Calu3 (cell line): ENCODE measurements at regions not wholly inside any gene's neighbourhood (a gene's known extent, or its start where the extent isn't known, plus 50 kb on each side); places are given as distances from the start of the nearest gene placed in this dataset.

ENCODE experiments used
- BruUV-seq: library from RNA; stranded (reverse); fragments of 400-500 nt; replicated peaks from 2 replicates; lab custom pipeline; 2021; lab: Mats Ljungman, UMichigan
- CTCF ChIA-PET: fragments of 300-600 bp; sonication (Branson Sonifier 250); formaldehyde crosslinking; loops from one replicate; lab custom pipeline; 2022; ENCODE audit warnings: antibody characterized with exemption; lab: Charles Lee
- DNase-seq: peaks from one replicate; pipeline ENCODE4 v3.0.0; 2022
- H3K27ac Mint-ChIP-seq: one replicate; pipeline ENCODE4 v1.8.0; 2022; ENCODE audit warnings: mixed read lengths; ENCODE audit not compliant: unreplicated experiment
- H3K27me3 Mint-ChIP-seq: one replicate; pipeline ENCODE4 v1.8.0; 2022; ENCODE audit warnings: mixed read lengths; ENCODE audit not compliant: unreplicated experiment
- H3K36me3 Mint-ChIP-seq: one replicate; pipeline ENCODE4 v1.8.0; 2022; ENCODE audit warnings: mild to moderate bottlenecking, moderate library complexity, mixed read lengths; ENCODE audit not compliant: insufficient read depth, unreplicated experiment
- H3K4me1 Mint-ChIP-seq: one replicate; pipeline ENCODE4 v1.8.0; 2022; ENCODE audit warnings: mild to moderate bottlenecking, low read depth, mixed read lengths; ENCODE audit not compliant: unreplicated experiment
- H3K4me3 Mint-ChIP-seq: one replicate; pipeline ENCODE4 v1.8.0; 2022; ENCODE audit warnings: mild to moderate bottlenecking, low read depth, moderate library complexity, mixed read lengths; ENCODE audit not compliant: unreplicated experiment
- H3K9me3 Mint-ChIP-seq: one replicate; pipeline ENCODE4 v1.8.0; 2022; ENCODE audit warnings: low read depth, mixed read lengths; ENCODE audit not compliant: unreplicated experiment
- intact Hi-C: fragments of 100-400 bp; cut with micrococcal nuclease; formaldehyde crosslinking; loops from one replicate; pipeline ENCODE4 v1.10.0; 2022; ENCODE audit not compliant: unreplicated experiment
- TF ChIP-seq, protein P1 (sequence below): fragments of 200-600 bp; IDR thresholded peaks from one replicate; pipeline ENCODE4 v1.8.0; 2022; ENCODE audit warnings: antibody characterized with exemption; ENCODE audit not compliant: unreplicated experiment

- H3K27me3 Mint-ChIP-seq: no peaks in the 10 kb centered on the region
- no TSS peak for BruUV-seq
- TF ChIP-seq, protein P1, sequence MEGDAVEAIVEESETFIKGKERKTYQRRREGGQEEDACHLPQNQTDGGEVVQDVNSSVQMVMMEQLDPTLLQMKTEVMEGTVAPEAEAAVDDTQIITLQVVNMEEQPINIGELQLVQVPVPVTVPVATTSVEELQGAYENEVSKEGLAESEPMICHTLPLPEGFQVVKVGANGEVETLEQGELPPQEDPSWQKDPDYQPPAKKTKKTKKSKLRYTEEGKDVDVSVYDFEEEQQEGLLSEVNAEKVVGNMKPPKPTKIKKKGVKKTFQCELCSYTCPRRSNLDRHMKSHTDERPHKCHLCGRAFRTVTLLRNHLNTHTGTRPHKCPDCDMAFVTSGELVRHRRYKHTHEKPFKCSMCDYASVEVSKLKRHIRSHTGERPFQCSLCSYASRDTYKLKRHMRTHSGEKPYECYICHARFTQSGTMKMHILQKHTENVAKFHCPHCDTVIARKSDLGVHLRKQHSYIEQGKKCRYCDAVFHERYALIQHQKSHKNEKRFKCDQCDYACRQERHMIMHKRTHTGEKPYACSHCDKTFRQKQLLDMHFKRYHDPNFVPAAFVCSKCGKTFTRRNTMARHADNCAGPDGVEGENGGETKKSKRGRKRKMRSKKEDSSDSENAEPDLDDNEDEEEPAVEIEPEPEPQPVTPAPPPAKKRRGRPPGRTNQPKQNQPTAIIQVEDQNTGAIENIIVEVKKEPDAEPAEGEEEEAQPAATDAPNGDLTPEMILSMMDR: no peak
- no peak overlapping the region for H3K4me3 Mint-ChIP-seq
- CTCF ChIA-PET: no interaction called here
- H3K9me3 Mint-ChIP-seq: no peaks in the 10 kb centered on the region
- no peaks in the 10 kb centered on the region for H3K36me3 Mint-ChIP-seq
- no peak for DNase-seq
- no peak overlapping the region for H3K27ac Mint-ChIP-seq
- intact Hi-C loops: no loop called here
- no peaks in the 10 kb centered on the region for H3K4me1 Mint-ChIP-seq
These were observed 282.4 kb downstream of the HLX start for GRCh38 chr1:221161571-221162041.

DNA sequence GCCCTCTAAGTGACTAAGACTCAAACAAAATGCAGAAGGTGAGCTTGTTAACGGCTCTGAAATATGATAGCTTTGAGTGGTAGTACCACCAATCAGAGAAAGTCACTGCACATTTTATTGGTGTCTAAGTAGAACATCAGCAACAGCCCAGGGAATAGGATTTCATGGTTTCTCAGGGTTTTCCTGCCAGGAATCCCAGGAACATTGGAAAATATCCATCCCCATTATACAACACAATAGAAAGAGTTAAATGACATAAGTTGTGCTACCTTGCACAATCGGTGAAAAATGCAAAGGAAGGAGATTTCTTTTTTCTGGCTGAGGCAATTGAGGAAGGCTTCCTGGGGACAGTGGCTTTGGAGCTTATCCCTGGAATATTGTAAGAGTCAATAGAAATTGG lies 283.1 kb downstream of the HLX start:
- no peak overlapping the region for H3K27ac Mint-ChIP-seq
- no peaks in the 10 kb centered on the region for H3K27me3 Mint-ChIP-seq
- TF ChIP-seq, protein P1: no peak
- no peak overlapping the region for H3K4me3 Mint-ChIP-seq
- no peak for DNase-seq
- intact Hi-C loops: no loop called here
- no peaks in the 10 kb centered on the region for H3K4me1 Mint-ChIP-seq
- H3K9me3 Mint-ChIP-seq: no peaks in the 10 kb centered on the region
- no peaks in the 10 kb centered on the region for H3K36me3 Mint-ChIP-seq
- CTCF ChIA-PET: no interaction called here
- no TSS peak for BruUV-seq

GRCh38 chr1:221162939-221163338 lies 283.7 kb downstream of the HLX start:
- no TSS peak for BruUV-seq
- Mint-ChIP-seq H3K4me3 (no peak overlapping the region), H3K9me3 (no peaks in the 10 kb centered on the region), H3K27me3 (no peaks in the 10 kb centered on the region), H3K4me1 (no peaks in the 10 kb centered on the region), H3K27ac (no peak overlapping the region), H3K36me3 (no peaks in the 10 kb centered on the region)
- DNase-seq: no peak
- TF ChIP-seq, protein P1: no peak
- CTCF ChIA-PET: no interaction called here
- intact Hi-C loops: no loop called here

- no peaks in the 10 kb centered on the region for H3K36me3 Mint-ChIP-seq
- H3K27ac Mint-ChIP-seq: no peak overlapping the region
- intact Hi-C loops: no loop called here
- no peak for DNase-seq
- H3K27me3 Mint-ChIP-seq: no peaks in the 10 kb centered on the region
- TF ChIP-seq, protein P1: no peak
- no peaks in the 10 kb centered on the region for H3K9me3 Mint-ChIP-seq
- H3K4me3 Mint-ChIP-seq: no peak overlapping the region
- CTCF ChIA-PET: no interaction called here
- H3K4me1 Mint-ChIP-seq: no peaks in the 10 kb centered on the region
- BruUV-seq: no TSS peak
These were observed 284.8 kb downstream of the HLX start for GRCh38 chr1:221164029-221164428.
